CD4-positive, alpha-beta T cell (primary cell): ENCODE measurements at regions not wholly inside any gene's neighbourhood (a gene's known extent, or its start where the extent isn't known, plus 50 kb on each side); places are given as distances from the start of the nearest gene placed in this dataset.

ENCODE experiments used
- ATAC-seq: fragments of 200-7000 bp; cut with Tn5 transposase; one replicate; pipeline ENCODE4 v1.10.0; 2022; ENCODE audit warnings: mild to moderate bottlenecking; ENCODE audit not compliant: poor library complexity
- CTCF ChIA-PET: fragments of 350-600 bp; sonication (Branson Sonifier 250); formaldehyde crosslinking; loops from one replicate; lab custom pipeline; 2021; ENCODE audit warnings: antibody characterized with exemption, inconsistent platforms; lab: Charles Lee
- POLR2A ChIA-PET: fragments of 350-600 bp; sonication (Branson Sonifier 250); formaldehyde crosslinking; loops from one replicate; lab custom pipeline; 2021; ENCODE audit warnings: antibody characterized with exemption, inconsistent platforms; lab: Charles Lee
- DNase-seq, 14 experiments: peaks; one replicate each; pipeline ENCODE4 v3.0.0-alpha.2; 2013 to 2020; ENCODE audit warnings: mixed read lengths in 2 of 14
- H3K27ac ChIP-seq, 2 donors: one replicate each; pipeline versions ENCODE4 v1.5.1 to v1.7.0; 2013; ENCODE audit warnings: low read length in 2 of 2, low read depth in 1 of 2, mild to moderate bottlenecking in 1 of 2
- H3K27me3 ChIP-seq, 2 experiments: 1 replicate in 1 of 2; 2 replicates in 1 of 2; pipeline versions ENCODE4 v1.6.1 to v1.7.0; 2013; ENCODE audit warnings: low read length in 2 of 2, control low read depth in 1 of 2, mild to moderate bottlenecking in 1 of 2, moderate library complexity in 1 of 2; ENCODE audit not compliant: insufficient read depth in 2 of 2, control insufficient read depth in 1 of 2
- H3K36me3 ChIP-seq: one replicate; pipeline ENCODE4 v1.6.1; 2013; ENCODE audit warnings: low read length, control low read depth; ENCODE audit not compliant: insufficient read depth
- H3K4me1 ChIP-seq: one replicate; pipeline ENCODE4 v1.6.1; 2013; ENCODE audit warnings: low read length, control low read depth; ENCODE audit not compliant: insufficient read depth
- H3K4me3 ChIP-seq: one replicate; pipeline ENCODE4 v1.5.1; 2013; ENCODE audit warnings: mild to moderate bottlenecking, low read length, moderate library complexity
- H3K9me3 ChIP-seq, 2 experiments: 1 replicate in 1 of 2; 2 replicates in 1 of 2; pipeline versions ENCODE4 v1.6.1 to v1.7.0; 2013; ENCODE audit warnings: low read length in 2 of 2, mild to moderate bottlenecking in 2 of 2, control low read depth in 1 of 2, moderate library complexity in 1 of 2; ENCODE audit not compliant: control insufficient read depth in 1 of 2, insufficient read depth in 1 of 2
- H3K27ac Mint-ChIP-seq: one replicate; pipeline ENCODE4 v1.8.0; 2020; ENCODE audit warnings: mixed read lengths
- H3K27me3 Mint-ChIP-seq: one replicate; pipeline ENCODE4 v1.8.0; 2021; ENCODE audit warnings: mixed read lengths
- H3K36me3 Mint-ChIP-seq: one replicate; pipeline ENCODE4 v1.8.0; 2021; ENCODE audit warnings: low read depth, mixed read lengths
- H3K4me1 Mint-ChIP-seq: one replicate; pipeline ENCODE4 v1.8.0; 2021; ENCODE audit warnings: low read depth, mixed read lengths
- H3K4me3 Mint-ChIP-seq: one replicate; pipeline ENCODE4 v1.8.0; 2020; ENCODE audit warnings: mild to moderate bottlenecking, mixed read lengths
- H3K9me3 Mint-ChIP-seq: one replicate; pipeline ENCODE4 v1.8.0; 2020; ENCODE audit warnings: mixed read lengths
- intact Hi-C, 2 experiments: fragments of 100-400 bp; cut with DNase I in 1 of 2; cut with micrococcal nuclease in 1 of 2; formaldehyde crosslinking; loops; one replicate each; pipeline versions ENCODE4 v1.15.1 to v1.9.0; 2023 to 2025; cut with DNase I, micrococcal nuclease
- TF ChIP-seq, protein P1 (sequence below): fragments of 200-600 bp; IDR thresholded peaks from one replicate; pipeline ENCODE4 v1.8.0; 2022; ENCODE audit warnings: antibody characterized with exemption, mild to moderate bottlenecking

DNA sequence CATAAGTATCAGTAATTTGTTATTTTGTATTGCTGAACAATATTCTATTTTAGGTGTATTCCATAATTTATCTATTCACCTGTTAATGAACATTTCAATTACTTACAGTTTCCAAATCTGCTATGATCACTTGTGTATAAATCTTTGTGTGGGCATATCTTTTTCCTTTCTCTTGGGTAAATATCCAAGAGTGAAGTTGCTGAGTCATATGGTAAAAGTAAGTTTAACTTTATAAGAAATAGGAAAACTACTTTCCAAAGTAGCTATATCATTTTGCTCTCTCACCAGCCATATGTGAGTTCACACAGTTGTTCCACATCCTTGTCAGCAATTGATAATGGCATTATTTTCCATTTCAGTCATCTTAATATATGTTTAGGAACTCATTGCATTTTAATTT, 66.6 kb upstream of the KITLG start:
- Mint-ChIP-seq H3K27ac (no peak overlapping the region), H3K4me3 (no peak overlapping the region), H3K9me3 (no peaks in the 10 kb centered on the region), H3K4me1 (no peaks in the 10 kb centered on the region), H3K36me3 (no peaks in the 10 kb centered on the region), H3K27me3 (no peaks in the 10 kb centered on the region)
- no peak overlapping the region for H3K4me3 ChIP-seq
- no peaks in the 10 kb centered on the region for H3K4me1 ChIP-seq
- no peaks in the 10 kb centered on the region for H3K9me3 ChIP-seq
- TF ChIP-seq, protein P1, sequence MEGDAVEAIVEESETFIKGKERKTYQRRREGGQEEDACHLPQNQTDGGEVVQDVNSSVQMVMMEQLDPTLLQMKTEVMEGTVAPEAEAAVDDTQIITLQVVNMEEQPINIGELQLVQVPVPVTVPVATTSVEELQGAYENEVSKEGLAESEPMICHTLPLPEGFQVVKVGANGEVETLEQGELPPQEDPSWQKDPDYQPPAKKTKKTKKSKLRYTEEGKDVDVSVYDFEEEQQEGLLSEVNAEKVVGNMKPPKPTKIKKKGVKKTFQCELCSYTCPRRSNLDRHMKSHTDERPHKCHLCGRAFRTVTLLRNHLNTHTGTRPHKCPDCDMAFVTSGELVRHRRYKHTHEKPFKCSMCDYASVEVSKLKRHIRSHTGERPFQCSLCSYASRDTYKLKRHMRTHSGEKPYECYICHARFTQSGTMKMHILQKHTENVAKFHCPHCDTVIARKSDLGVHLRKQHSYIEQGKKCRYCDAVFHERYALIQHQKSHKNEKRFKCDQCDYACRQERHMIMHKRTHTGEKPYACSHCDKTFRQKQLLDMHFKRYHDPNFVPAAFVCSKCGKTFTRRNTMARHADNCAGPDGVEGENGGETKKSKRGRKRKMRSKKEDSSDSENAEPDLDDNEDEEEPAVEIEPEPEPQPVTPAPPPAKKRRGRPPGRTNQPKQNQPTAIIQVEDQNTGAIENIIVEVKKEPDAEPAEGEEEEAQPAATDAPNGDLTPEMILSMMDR = no peak
- ChIA-PET CTCF (no interaction called here), POLR2A (no interaction called here)
- intact Hi-C loops = no loop called here
- no peaks in the 10 kb centered on the region for H3K36me3 ChIP-seq
- ATAC-seq (no peak), DNase-seq (no peak)
- H3K27ac ChIP-seq = no peak overlapping the region
- no peaks in the 10 kb centered on the region for H3K27me3 ChIP-seq

DNA sequence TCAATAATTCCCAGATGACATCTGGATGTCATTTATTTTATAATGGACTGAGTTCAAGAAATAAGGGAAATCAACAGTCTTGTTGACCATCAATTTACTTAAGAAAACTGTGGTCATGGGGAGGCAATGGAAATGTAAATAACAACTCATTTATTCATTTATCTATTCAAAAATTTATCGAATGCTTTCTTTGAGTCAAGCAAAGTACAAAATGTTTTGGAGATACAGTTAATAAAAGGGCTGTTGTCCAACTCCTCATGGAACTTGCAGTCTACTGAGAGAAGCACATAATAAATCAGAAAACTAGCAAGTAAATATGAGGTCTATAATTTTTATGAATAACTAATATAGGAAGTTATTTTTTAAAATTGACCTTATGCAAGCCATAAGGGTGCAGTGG, 65.5 kb upstream of the KITLG start:
- H3K9me3 ChIP-seq = no peaks in the 10 kb centered on the region
- H3K4me1 ChIP-seq = no peaks in the 10 kb centered on the region
- no peak overlapping the region for H3K4me3 ChIP-seq
- intact Hi-C loops = no loop called here
- TF ChIP-seq, protein P1 = no peak
- Mint-ChIP-seq H3K9me3 (no peaks in the 10 kb centered on the region), H3K4me1 (no peaks in the 10 kb centered on the region), H3K4me3 (no peak overlapping the region), H3K36me3 (no peaks in the 10 kb centered on the region), H3K27ac (no peak overlapping the region), H3K27me3 (no peaks in the 10 kb centered on the region)
- ChIA-PET CTCF (interaction anchor here (0.8 kb wide), 1 partner anchor 10 kb away, joined by 3 read pairs; no protein-coding TSS in a partner anchor), POLR2A (no interaction called here)
- H3K27ac ChIP-seq = no peak overlapping the region
- ATAC-seq (no peak), DNase-seq (no peak)
- H3K27me3 ChIP-seq = no peaks in the 10 kb centered on the region
- H3K36me3 ChIP-seq = no peaks in the 10 kb centered on the region

DNA sequence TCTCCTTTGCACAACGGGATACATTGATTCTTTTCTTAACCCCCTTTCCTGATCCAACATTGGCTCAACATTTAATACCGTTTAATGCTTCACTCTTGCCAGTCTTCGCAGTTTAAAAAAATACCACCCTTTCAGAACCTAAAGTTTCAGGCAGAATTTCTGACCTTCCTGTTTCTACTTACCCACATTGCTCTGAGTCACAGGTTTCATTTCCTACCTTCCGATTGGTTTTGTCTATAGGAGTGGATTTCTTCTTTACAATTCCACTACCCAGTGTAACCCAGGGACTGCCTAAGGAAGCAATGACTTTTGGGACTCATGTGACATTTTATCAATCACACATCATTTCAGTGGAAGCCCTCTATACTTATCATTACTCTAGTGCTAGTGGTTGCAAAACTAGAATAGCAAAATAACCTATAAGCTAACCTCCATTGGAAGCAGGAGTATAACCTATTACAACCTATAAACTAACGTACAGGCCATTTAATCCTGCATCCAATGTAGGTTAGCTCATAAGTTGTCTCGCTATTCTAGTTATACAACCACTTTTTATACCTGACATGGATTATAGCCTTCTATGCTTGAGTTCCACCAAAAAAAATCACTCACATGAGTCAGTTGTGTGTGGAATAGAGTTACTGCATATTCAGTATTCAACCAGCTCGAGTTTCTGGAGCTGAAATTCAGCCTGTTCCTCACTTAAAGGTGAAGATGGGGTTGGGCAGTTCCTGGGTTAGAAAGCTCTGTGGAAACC, 64.9 kb upstream of the KITLG start:
- H3K4me3 ChIP-seq = no peak overlapping the region
- POLR2A ChIA-PET = no interaction called here
- CTCF ChIA-PET = interaction anchor here (0.8 kb wide), 1 partner anchor 11 kb away, joined by 3 read pairs; no protein-coding TSS in a partner anchor

More for the DNA sequence above, 64.9 kb upstream of the KITLG start:
- Mint-ChIP-seq H3K4me1 (no peaks in the 10 kb centered on the region), H3K27me3 (no peaks in the 10 kb centered on the region), H3K27ac (no peak overlapping the region), H3K4me3 (no peak overlapping the region), H3K36me3 (no peaks in the 10 kb centered on the region), H3K9me3 (no peaks in the 10 kb centered on the region)
- Histone ChIP-seq H3K9me3 (no peaks in the 10 kb centered on the region), H3K27me3 (no peaks in the 10 kb centered on the region), H3K27ac (no peak overlapping the region), H3K36me3 (no peaks in the 10 kb centered on the region), H3K4me1 (no peaks in the 10 kb centered on the region)
- peak in 2 of 14 experiments; percentile 24 to 31 for DNase-seq
- TF ChIP-seq, protein P1 = no peak
- no peak for ATAC-seq
- intact Hi-C loops = no loop called here
